ENCODE measurements at regions not wholly inside any gene's neighbourhood (a gene's known extent, or its start where the extent isn't known, plus 50 kb on each side); places are given as distances from the start of the nearest gene placed in this dataset.

DNA sequence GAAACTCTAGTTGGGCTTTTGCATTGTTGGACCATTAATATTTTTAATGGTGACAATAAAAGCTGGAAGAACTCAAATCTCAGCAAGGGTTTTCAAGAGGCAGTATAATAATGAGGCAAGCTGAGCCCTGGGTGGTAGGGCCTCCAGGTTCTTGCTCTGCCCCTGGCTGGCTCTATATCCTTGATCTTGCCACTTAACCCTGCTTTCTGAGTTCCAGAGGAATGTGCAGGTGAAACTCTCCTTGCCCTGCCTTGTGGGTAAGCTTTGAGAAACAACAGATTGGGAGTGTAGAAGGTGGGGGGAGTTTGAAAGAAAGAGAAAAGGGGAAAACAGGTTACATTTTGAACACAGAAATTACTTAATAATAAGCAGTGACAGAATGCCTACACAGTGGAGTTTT lies 103.3 kb upstream of the MAP4K3 start:
- ChIA-PET POLR2A (no interaction called here), CTCF (ENCODE audit: unreplicated experiment) (no interaction called here)
- Histone ChIP-seq H3K4me2 (ENCODE audit: low read length) (no peak overlapping the region), H3K9me3 (ENCODE audit: low read length) (no peaks in the 10 kb centered on the region), H3K79me2 (ENCODE audit: insufficient read depth, low read depth, low read length) (no peaks in the 10 kb centered on the region), H2AFZ (ENCODE audit: low read length) (no peak overlapping the region), H3K36me3 (ENCODE audit: insufficient read depth, low read length) (no peaks in the 10 kb centered on the region), H3K4me3 (ENCODE audit: low read depth, low read length, poor library complexity, severe bottlenecking) (no peak overlapping the region), H3K4me1 (ENCODE audit: insufficient read depth, low read length, poor library complexity, severe bottlenecking) (no peaks in the 10 kb centered on the region), H3K27ac (ENCODE audit: low read depth, low read length, poor library complexity, severe bottlenecking) (no peak overlapping the region), H3K9me2 (ENCODE audit: insufficient read depth, low read length) (no peaks in the 10 kb centered on the region), H4K20me1 (ENCODE audit: insufficient read depth, low read length) (no peaks in the 10 kb centered on the region)
- DNase-seq (ENCODE audit: low spot score) = no peak
- TF ChIP-seq EZH2phosphoT487 (IDR thresholded peaks at IDR 0.05; ENCODE audit: borderline replicate concordance, low read depth, low read length) (no peak), CTCF (conservative IDR thresholded peaks at IDR 0.05; ENCODE audit: low read length) (no peak)
- no TSS peak for BruUV-seq (replicated peaks)
- intact Hi-C loops (cut with micrococcal nuclease; ENCODE audit: unreplicated experiment) = no loop called here

DNA sequence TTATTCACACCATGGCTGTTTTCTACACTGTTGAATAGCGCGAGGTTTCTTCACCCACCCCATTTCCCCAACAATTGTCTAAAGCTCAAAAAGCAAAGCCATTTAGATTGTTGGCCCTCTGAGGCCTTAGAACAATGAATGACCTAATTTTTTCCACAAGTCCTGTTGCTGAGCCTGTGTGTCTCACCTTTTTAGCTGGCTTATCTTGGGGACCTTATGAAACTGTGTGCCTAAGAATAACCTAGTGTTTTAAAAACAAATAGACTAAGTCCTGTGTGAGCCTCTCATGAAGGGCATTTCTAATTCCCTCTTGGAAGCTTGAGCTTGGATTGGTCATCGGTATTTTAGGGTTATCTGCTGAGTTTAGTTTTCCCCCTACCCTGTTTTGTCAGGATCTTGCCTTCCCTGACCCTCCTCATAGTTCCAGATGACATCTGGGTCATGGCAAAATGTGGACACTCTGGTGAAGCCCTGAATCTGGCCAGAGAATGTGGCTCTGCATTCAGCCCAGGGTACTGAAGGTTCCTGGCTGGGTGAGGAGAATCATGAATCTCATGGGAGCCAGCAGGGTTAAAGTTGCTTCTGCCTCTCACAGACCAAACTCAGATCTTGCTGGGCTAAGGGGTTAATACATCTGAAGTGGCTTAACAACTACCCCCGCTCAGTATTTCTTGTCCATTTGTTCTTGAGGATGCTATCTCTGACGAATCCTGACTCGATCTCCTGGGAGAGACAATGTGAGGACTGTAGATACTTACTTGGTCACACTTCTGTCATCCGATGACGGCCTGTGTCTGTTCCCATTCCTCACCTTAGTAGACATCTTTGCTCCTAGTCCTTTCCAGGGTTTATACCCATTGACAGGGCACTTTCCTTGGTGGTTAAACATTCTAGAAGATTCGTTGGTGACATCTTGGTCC lies 104.2 kb upstream of the MAP4K3 start:
- Histone ChIP-seq H2AFZ (ENCODE audit: low read length) (no peak overlapping the region), H3K4me1 (ENCODE audit: insufficient read depth, low read length, poor library complexity, severe bottlenecking) (no peaks in the 10 kb centered on the region), H4K20me1 (ENCODE audit: insufficient read depth, low read length) (no peaks in the 10 kb centered on the region), H3K79me2 (ENCODE audit: insufficient read depth, low read depth, low read length) (no peaks in the 10 kb centered on the region), H3K9me2 (ENCODE audit: insufficient read depth, low read length) (no peaks in the 10 kb centered on the region), H3K36me3 (ENCODE audit: insufficient read depth, low read length) (no peaks in the 10 kb centered on the region), H3K4me3 (ENCODE audit: low read depth, low read length, poor library complexity, severe bottlenecking) (no peak overlapping the region), H3K4me2 (ENCODE audit: low read length) (no peak overlapping the region), H3K9me3 (ENCODE audit: low read length) (no peaks in the 10 kb centered on the region), H3K27ac (ENCODE audit: low read depth, low read length, poor library complexity, severe bottlenecking) (no peak overlapping the region)
- CTCF ChIA-PET (ENCODE audit: unreplicated experiment) = no interaction called here
- no TSS peak for BruUV-seq (replicated peaks)
- TF ChIP-seq EZH2phosphoT487 (IDR thresholded peaks at IDR 0.05; ENCODE audit: borderline replicate concordance, low read depth, low read length) (no peak), CTCF (conservative IDR thresholded peaks at IDR 0.05; ENCODE audit: low read length) (no peak)
- DNase-seq (ENCODE audit: low spot score) = no peak
- POLR2A ChIA-PET = interaction anchor here (0.6 kb wide), 1 partner anchor 9 kb away, joined by 3 read pairs; no protein-coding TSS in a partner anchor
- intact Hi-C loops (cut with micrococcal nuclease; ENCODE audit: unreplicated experiment) = no loop called here

DNA sequence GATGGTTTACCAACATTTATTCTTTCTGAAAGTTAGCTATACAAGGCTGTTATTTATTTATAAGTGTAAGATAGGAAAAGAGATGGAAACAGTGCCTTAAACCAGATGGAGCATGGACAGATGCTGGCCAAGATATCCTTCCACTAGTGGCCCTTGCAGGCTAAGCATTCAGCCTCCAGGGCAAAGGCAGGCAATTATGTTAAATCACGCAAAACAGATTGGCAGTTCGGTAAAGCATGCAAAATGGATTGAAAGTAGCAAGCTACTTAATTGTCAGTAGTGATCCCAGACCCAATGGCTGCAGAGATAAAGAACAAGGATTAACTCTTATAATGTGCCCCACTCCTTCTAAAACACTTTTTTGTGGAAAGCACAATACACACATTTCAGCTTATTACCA lies 105.4 kb upstream of the MAP4K3 start:
- H3K79me2 ChIP-seq (ENCODE audit: insufficient read depth, low read depth, low read length) = no peaks in the 10 kb centered on the region
- ChIA-PET POLR2A (interaction anchor here (0.7 kb wide), 1 partner anchor 1867 kb away, joined by 3 read pairs; no protein-coding TSS in a partner anchor), CTCF (ENCODE audit: unreplicated experiment) (no interaction called here)
- no peaks in the 10 kb centered on the region for H4K20me1 ChIP-seq (ENCODE audit: insufficient read depth, low read length)
- intact Hi-C loops (cut with micrococcal nuclease; ENCODE audit: unreplicated experiment) = no loop called here
- TF ChIP-seq EZH2phosphoT487 (IDR thresholded peaks at IDR 0.05; ENCODE audit: borderline replicate concordance, low read depth, low read length) (no peak), CTCF (conservative IDR thresholded peaks at IDR 0.05; ENCODE audit: low read length) (no peak)
- DNase-seq (ENCODE audit: low spot score) = no peak
- no peak overlapping the region for H3K4me2 ChIP-seq (ENCODE audit: low read length)
- H3K9me2 ChIP-seq (ENCODE audit: insufficient read depth, low read length) = no peaks in the 10 kb centered on the region
- H3K9me3 ChIP-seq (ENCODE audit: low read length) = no peaks in the 10 kb centered on the region
- no peaks in the 10 kb centered on the region for H3K4me1 ChIP-seq (ENCODE audit: insufficient read depth, low read length, poor library complexity, severe bottlenecking)
- no peaks in the 10 kb centered on the region for H3K36me3 ChIP-seq (ENCODE audit: insufficient read depth, low read length)
- BruUV-seq (replicated peaks) = no TSS peak
- no peak overlapping the region for H3K27ac ChIP-seq (ENCODE audit: low read depth, low read length, poor library complexity, severe bottlenecking)
- H2AFZ ChIP-seq (ENCODE audit: low read length) = no peak overlapping the region
- H3K4me3 ChIP-seq (ENCODE audit: low read depth, low read length, poor library complexity, severe bottlenecking) = no peak overlapping the region
